ENCODE measurements at regions not wholly inside any gene's neighbourhood (a gene's known extent, or its start where the extent isn't known, plus 50 kb on each side); places are given as distances from the start of the nearest gene placed in this dataset.
A peak's percentile ranks its signal among the peaks of the same experiment; 100 is the strongest.

DNA sequence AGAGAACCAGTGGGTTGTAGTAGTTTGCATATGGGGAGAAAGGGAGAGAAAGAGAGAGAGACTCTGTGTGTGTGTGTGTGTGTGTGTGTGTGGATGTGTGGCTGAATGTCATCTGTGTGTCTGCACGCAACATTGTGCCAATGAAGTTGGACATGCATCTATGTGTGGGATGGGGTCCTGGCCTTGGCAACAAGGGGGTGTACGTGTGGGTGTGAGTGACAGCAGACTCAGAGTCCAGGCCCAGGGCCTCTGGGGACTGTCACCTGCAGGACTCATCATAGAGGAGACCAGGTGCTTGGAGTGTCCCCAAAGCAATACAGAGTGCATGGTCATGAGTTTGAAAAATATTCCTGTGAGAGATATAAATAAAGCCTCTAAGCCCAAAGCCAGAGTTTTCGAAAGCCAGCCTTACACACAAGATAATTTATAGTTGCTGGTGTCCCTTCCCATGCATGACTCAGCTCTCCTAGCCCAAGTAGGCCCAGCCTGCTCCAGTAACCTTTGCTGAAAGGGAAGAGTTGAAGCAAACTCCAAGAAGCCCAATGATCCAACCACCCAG is 59.9 kb downstream of the TNP1 start:
- TF ChIP-seq, protein P1, sequence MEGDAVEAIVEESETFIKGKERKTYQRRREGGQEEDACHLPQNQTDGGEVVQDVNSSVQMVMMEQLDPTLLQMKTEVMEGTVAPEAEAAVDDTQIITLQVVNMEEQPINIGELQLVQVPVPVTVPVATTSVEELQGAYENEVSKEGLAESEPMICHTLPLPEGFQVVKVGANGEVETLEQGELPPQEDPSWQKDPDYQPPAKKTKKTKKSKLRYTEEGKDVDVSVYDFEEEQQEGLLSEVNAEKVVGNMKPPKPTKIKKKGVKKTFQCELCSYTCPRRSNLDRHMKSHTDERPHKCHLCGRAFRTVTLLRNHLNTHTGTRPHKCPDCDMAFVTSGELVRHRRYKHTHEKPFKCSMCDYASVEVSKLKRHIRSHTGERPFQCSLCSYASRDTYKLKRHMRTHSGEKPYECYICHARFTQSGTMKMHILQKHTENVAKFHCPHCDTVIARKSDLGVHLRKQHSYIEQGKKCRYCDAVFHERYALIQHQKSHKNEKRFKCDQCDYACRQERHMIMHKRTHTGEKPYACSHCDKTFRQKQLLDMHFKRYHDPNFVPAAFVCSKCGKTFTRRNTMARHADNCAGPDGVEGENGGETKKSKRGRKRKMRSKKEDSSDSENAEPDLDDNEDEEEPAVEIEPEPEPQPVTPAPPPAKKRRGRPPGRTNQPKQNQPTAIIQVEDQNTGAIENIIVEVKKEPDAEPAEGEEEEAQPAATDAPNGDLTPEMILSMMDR (IDR thresholded peaks at IDR 0.05) = no peak
- TF ChIP-seq POLR2A (IDR thresholded peaks at IDR 0.05) = no peak
- TF ChIP-seq POLR2AphosphoS5 (IDR thresholded peaks at IDR 0.05) = peak in 1 of 3 donors; percentile 49

All from breast epithelium (tissue), 3 donors.